ENCODE measurements at regions not wholly inside any gene's neighbourhood (a gene's known extent, or its start where the extent isn't known, plus 50 kb on each side); places are given as distances from the start of the nearest gene placed in this dataset.
"Not testable (repeated sequence)": the region's sequence is repeated elsewhere in the genome, so short reads cannot be mapped to it uniquely, and the experiment has no call there.

GRCh38 chr21:30104241-30104640 is 62.4 kb downstream of the CLDN17 start:
- DNase-seq (ENCODE audit: low spot score) = no peak

GRCh38 chr21:30102871-30103270 is 63.7 kb downstream of the CLDN17 start:
- DNase-seq (ENCODE audit: low spot score) = no peak

- no peak for DNase-seq (ENCODE audit: low spot score)
Observed at GRCh38 chr21:30101967-30102366, 64.6 kb downstream of the CLDN17 start.

GRCh38 chr21:30097791-30098190 is 68.8 kb downstream of the CLDN17 start:
- no peak for DNase-seq (ENCODE audit: low spot score)

- no peak for DNase-seq (ENCODE audit: low spot score)
Observed at GRCh38 chr21:30083225-30083945, 83.2 kb downstream of the CLDN17 start.

GRCh38 chr21:30081506-30081905 is 85.1 kb downstream of the CLDN17 start:
- no peak for DNase-seq (ENCODE audit: low spot score)

GRCh38 chr21:30072496-30072895 is 94.1 kb downstream of the CLDN17 start:
- DNase-seq (ENCODE audit: low spot score) = peak; percentile 12

- DNase-seq (ENCODE audit: low spot score) = no peak
Observed at GRCh38 chr21:30058928-30059327, 107.7 kb downstream of the CLDN17 start.

- no peak for DNase-seq (ENCODE audit: low spot score)
Observed at GRCh38 chr21:30057108-30057507, 109.5 kb downstream of the CLDN17 start.

- no peak for DNase-seq (ENCODE audit: low spot score)
Observed at GRCh38 chr21:30048570-30048969, 108.8 kb upstream of the GRIK1 start.

- DNase-seq (ENCODE audit: low spot score) = peak; percentile 38
Observed at GRCh38 chr21:30044447-30045064, 104.8 kb upstream of the GRIK1 start.

GRCh38 chr21:30042443-30042842 is 102.6 kb upstream of the GRIK1 start:
- DNase-seq (ENCODE audit: low spot score) = no peak

GRCh38 chr21:30033441-30033840 is 93.6 kb upstream of the GRIK1 start:
- DNase-seq (ENCODE audit: low spot score) = no peak

GRCh38 chr21:30030416-30030815 is 90.6 kb upstream of the GRIK1 start:
- no peak for DNase-seq (ENCODE audit: low spot score)

- DNase-seq (ENCODE audit: low spot score) = no peak
Observed at GRCh38 chr21:30028537-30028936, 88.7 kb upstream of the GRIK1 start.

GRCh38 chr21:30027986-30028385 is 88.2 kb upstream of the GRIK1 start:
- no peak for DNase-seq (ENCODE audit: low spot score)

- not testable (repeated sequence) for DNase-seq (ENCODE audit: low spot score)
Observed at GRCh38 chr21:30023056-30023455, 83.3 kb upstream of the GRIK1 start.

GRCh38 chr21:30014886-30015285 is 75.1 kb upstream of the GRIK1 start:
- DNase-seq (ENCODE audit: low spot score) = no peak

- DNase-seq (ENCODE audit: low spot score) = no peak
Observed at GRCh38 chr21:29991624-29992023, 51.8 kb upstream of the GRIK1 start.

- no peak for DNase-seq (ENCODE audit: low spot score)
Observed at GRCh38 chr21:29989634-29990234, 49.9 kb upstream of the GRIK1 start.
